MCF 10A (cell line): ENCODE measurements at regions not wholly inside any gene's neighbourhood (a gene's known extent, or its start where the extent isn't known, plus 50 kb on each side); places are given as distances from the start of the nearest gene placed in this dataset.

Source experiments
- BruUV-seq: library from RNA; stranded (reverse); fragments of 400-500 nt; replicated peaks from 2 replicates; lab custom pipeline; 2021; lab: Mats Ljungman, UMichigan
- CTCF ChIA-PET: fragments of 300-600 bp; sonication (Branson Sonifier 250); formaldehyde crosslinking; extraction: SDS; loops from one replicate; lab custom pipeline; 2021; ENCODE audit warnings: antibody characterized with exemption, inconsistent platforms; lab: Yijun Ruan, JAX
- POLR2A ChIA-PET: fragments of 300-600, 350-650 bp; sonication (Branson Sonifier 250); formaldehyde crosslinking; extraction: SDS; loops from one replicate; lab custom pipeline; 2020; ENCODE audit warnings: antibody characterized with exemption, inconsistent platforms; lab: Yijun Ruan, JAX
- DNase-seq: peaks from one replicate; pipeline ENCODE4 v3.0.0-alpha.2; 2018; ENCODE audit not compliant: unreplicated experiment
- H3K27ac Mint-ChIP-seq: one replicate; pipeline ENCODE4 v1.8.0; 2022; ENCODE audit warnings: mild to moderate bottlenecking, low read depth, mixed read lengths; ENCODE audit not compliant: unreplicated experiment
- H3K27me3 Mint-ChIP-seq: one replicate; pipeline ENCODE4 v1.8.0; 2022; ENCODE audit warnings: mixed read lengths; ENCODE audit not compliant: insufficient read depth, unreplicated experiment
- H3K36me3 Mint-ChIP-seq: one replicate; pipeline ENCODE4 v1.8.0; 2022; ENCODE audit warnings: mild to moderate bottlenecking, moderate library complexity, mixed read lengths; ENCODE audit not compliant: insufficient read depth, unreplicated experiment
- H3K4me1 Mint-ChIP-seq: one replicate; pipeline ENCODE4 v1.8.0; 2022; ENCODE audit warnings: mixed read lengths; ENCODE audit not compliant: insufficient read depth, unreplicated experiment
- H3K4me3 Mint-ChIP-seq: one replicate; pipeline ENCODE4 v1.8.0; 2022; ENCODE audit warnings: mild to moderate bottlenecking, moderate library complexity, mixed read lengths; ENCODE audit not compliant: unreplicated experiment
- H3K9me3 Mint-ChIP-seq: one replicate; pipeline ENCODE4 v1.8.0; 2022; ENCODE audit warnings: mixed read lengths; ENCODE audit not compliant: unreplicated experiment
- intact Hi-C: fragments of 100-400 bp; cut with micrococcal nuclease; formaldehyde crosslinking; loops from 2 replicates; pipeline ENCODE4 v1.14.1; 2022
- TF ChIP-seq, protein P1 (sequence below): fragments of 200-600 bp; IDR thresholded peaks from one replicate; pipeline ENCODE4 v1.8.0; 2022; ENCODE audit warnings: antibody characterized with exemption, mild to moderate bottlenecking; ENCODE audit not compliant: unreplicated experiment

DNA sequence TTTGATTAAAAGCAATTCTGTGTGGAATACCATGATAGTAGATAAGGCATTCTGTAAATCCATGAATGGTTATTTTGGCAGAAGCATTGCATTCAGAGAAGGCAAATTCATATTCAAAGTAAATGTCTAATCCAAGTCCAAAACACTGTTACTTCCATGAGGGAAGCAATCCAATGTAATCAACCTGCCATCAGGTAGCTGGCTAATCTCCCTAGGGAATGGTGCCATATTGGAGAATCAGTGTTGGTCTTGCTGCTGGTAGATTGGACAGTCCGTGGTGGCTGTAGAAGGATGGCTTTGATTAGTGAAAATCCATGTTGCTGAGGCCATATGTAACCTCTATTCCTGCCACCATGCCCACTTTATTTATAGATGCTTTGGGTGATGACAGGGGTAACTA lies 72.1 kb upstream of the TNIK start:
- no TSS peak for BruUV-seq
- Mint-ChIP-seq H3K27ac (no peak overlapping the region), H3K9me3 (no peaks in the 10 kb centered on the region), H3K4me3 (no peak overlapping the region), H3K36me3 (no peaks in the 10 kb centered on the region), H3K27me3 (no peaks in the 10 kb centered on the region), H3K4me1 (no peaks in the 10 kb centered on the region)
- ChIA-PET POLR2A (no interaction called here), CTCF (no interaction called here)
- TF ChIP-seq, protein P1, sequence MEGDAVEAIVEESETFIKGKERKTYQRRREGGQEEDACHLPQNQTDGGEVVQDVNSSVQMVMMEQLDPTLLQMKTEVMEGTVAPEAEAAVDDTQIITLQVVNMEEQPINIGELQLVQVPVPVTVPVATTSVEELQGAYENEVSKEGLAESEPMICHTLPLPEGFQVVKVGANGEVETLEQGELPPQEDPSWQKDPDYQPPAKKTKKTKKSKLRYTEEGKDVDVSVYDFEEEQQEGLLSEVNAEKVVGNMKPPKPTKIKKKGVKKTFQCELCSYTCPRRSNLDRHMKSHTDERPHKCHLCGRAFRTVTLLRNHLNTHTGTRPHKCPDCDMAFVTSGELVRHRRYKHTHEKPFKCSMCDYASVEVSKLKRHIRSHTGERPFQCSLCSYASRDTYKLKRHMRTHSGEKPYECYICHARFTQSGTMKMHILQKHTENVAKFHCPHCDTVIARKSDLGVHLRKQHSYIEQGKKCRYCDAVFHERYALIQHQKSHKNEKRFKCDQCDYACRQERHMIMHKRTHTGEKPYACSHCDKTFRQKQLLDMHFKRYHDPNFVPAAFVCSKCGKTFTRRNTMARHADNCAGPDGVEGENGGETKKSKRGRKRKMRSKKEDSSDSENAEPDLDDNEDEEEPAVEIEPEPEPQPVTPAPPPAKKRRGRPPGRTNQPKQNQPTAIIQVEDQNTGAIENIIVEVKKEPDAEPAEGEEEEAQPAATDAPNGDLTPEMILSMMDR: no peak
- no peak for DNase-seq
- intact Hi-C loops: no loop called here

DNA sequence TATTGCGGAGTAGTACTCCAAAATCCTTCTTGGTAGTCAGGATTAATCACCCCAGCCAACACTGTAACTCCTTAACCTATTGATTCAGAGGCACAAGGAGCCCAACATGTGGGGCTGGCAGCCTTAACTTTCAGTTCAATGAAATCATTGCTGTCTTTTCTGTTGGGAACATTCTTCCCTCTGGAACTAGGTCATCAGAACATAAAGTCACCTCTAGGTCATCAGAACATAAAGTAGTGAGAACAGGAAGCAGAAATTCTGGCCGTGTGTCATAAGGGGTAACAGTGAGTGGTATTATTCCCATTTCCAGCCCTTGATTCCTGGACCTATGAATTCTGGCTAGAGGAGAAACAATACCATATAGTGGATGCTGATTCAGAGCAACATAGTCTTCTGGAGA lies 71.5 kb upstream of the TNIK start:
- TF ChIP-seq, protein P1: no peak
- Mint-ChIP-seq H3K27me3 (no peaks in the 10 kb centered on the region), H3K9me3 (no peaks in the 10 kb centered on the region), H3K4me1 (peaks cover 3% of the 10 kb centered on the region), H3K36me3 (no peaks in the 10 kb centered on the region), H3K27ac (no peak overlapping the region), H3K4me3 (no peak overlapping the region)
- CTCF ChIA-PET: no interaction called here
- no peak for DNase-seq
- no TSS peak for BruUV-seq
- intact Hi-C loops: no loop called here
- POLR2A ChIA-PET: no interaction called here

- POLR2A ChIA-PET: no interaction called here
- peaks cover 22% of the 10 kb centered on the region for H3K4me1 Mint-ChIP-seq
- TF ChIP-seq, protein P1: no peak
- peak; percentile 14 for DNase-seq
- CTCF ChIA-PET: interaction anchor here (0.6 kb wide), 1 partner anchor 12 kb away, joined by 3 read pairs; no protein-coding TSS in a partner anchor
- H3K4me3 Mint-ChIP-seq: no peak overlapping the region
- H3K36me3 Mint-ChIP-seq: no peaks in the 10 kb centered on the region
- no peaks in the 10 kb centered on the region for H3K9me3 Mint-ChIP-seq
- intact Hi-C loops: no loop called here
- H3K27ac Mint-ChIP-seq: no peak overlapping the region
- no TSS peak for BruUV-seq
- H3K27me3 Mint-ChIP-seq: no peaks in the 10 kb centered on the region
Measured at GRCh38 chr3:171528102-171528501, 67.9 kb upstream of the TNIK start.

DNA sequence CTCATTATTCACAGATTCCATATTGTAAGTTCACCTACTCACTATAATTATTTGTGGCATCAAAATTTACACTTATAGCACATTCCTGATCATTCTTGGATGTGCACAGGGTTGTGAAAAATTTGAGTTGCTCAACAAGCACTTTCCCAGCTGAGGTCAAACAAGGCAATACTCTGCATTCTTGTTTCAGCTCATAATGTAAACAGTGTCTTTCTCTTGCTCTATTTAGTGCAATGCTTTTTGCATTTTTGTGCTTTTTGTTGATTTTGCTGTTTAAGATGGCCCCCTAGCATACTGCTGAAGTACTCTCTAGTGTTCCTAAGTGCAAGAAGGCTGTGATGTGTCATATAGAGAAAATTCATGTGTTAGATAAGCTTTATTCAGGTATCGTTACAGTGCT lies 66.7 kb upstream of the TNIK start:
- TF ChIP-seq, protein P1: no peak
- Mint-ChIP-seq H3K4me1 (peaks cover 22% of the 10 kb centered on the region), H3K27me3 (no peaks in the 10 kb centered on the region), H3K36me3 (no peaks in the 10 kb centered on the region), H3K4me3 (no peak overlapping the region), H3K27ac (no peak overlapping the region), H3K9me3 (no peaks in the 10 kb centered on the region)
- CTCF ChIA-PET: no interaction called here
- POLR2A ChIA-PET: no interaction called here
- DNase-seq: no peak
- intact Hi-C loops: no loop called here
- no TSS peak for BruUV-seq
